Glutamatergic neuron (in vitro differentiated cells): ENCODE measurements at regions not wholly inside any gene's neighbourhood (a gene's known extent, or its start where the extent isn't known, plus 50 kb on each side); places are given as distances from the start of the nearest gene placed in this dataset.

Experiments
- DNase-seq: peaks from one replicate; pipeline ENCODE4 v3.0.0; 2022
- H3K27ac Mint-ChIP-seq: one replicate; pipeline ENCODE4 v1.8.0; 2020; ENCODE audit warnings: mild to moderate bottlenecking, mixed read lengths, inconsistent platforms; ENCODE audit not compliant: unreplicated experiment
- H3K27me3 Mint-ChIP-seq: one replicate; pipeline ENCODE4 v1.8.0; 2020; ENCODE audit warnings: mild to moderate bottlenecking, moderate library complexity, mixed read lengths, inconsistent platforms; ENCODE audit not compliant: unreplicated experiment
- H3K36me3 Mint-ChIP-seq: one replicate; pipeline ENCODE4 v1.8.0; 2020; ENCODE audit warnings: mild to moderate bottlenecking, mixed read lengths, inconsistent platforms; ENCODE audit not compliant: unreplicated experiment
- H3K4me1 Mint-ChIP-seq: one replicate; pipeline ENCODE4 v1.8.0; 2020; ENCODE audit warnings: mild to moderate bottlenecking, low read depth, mixed read lengths, inconsistent platforms; ENCODE audit not compliant: unreplicated experiment
- H3K4me3 Mint-ChIP-seq: one replicate; pipeline ENCODE4 v1.8.0; 2020; ENCODE audit warnings: mild to moderate bottlenecking, mixed read lengths, inconsistent platforms; ENCODE audit not compliant: unreplicated experiment
- H3K9me3 Mint-ChIP-seq: one replicate; pipeline ENCODE4 v1.8.0; 2020; ENCODE audit warnings: mild to moderate bottlenecking, moderate library complexity, mixed read lengths, inconsistent platforms; ENCODE audit not compliant: unreplicated experiment
- TF ChIP-seq, protein P1 (sequence below): fragments of 200-600 bp; sonication (generic); IDR thresholded peaks from one replicate; pipeline ENCODE4 v1.5.0; 2021; ENCODE audit not compliant: partially characterized antibody, unreplicated experiment

GRCh38 chr13:33730147-33730546, 87.8 kb upstream of the RFC3 start:
- Mint-ChIP-seq H3K4me3 (no peak overlapping the region), H3K36me3 (no peaks in the 10 kb centered on the region), H3K4me1 (no peaks in the 10 kb centered on the region), H3K27ac (no peak overlapping the region), H3K27me3 (no peaks in the 10 kb centered on the region), H3K9me3 (peaks cover 2% of the 10 kb centered on the region)
- TF ChIP-seq, protein P1, sequence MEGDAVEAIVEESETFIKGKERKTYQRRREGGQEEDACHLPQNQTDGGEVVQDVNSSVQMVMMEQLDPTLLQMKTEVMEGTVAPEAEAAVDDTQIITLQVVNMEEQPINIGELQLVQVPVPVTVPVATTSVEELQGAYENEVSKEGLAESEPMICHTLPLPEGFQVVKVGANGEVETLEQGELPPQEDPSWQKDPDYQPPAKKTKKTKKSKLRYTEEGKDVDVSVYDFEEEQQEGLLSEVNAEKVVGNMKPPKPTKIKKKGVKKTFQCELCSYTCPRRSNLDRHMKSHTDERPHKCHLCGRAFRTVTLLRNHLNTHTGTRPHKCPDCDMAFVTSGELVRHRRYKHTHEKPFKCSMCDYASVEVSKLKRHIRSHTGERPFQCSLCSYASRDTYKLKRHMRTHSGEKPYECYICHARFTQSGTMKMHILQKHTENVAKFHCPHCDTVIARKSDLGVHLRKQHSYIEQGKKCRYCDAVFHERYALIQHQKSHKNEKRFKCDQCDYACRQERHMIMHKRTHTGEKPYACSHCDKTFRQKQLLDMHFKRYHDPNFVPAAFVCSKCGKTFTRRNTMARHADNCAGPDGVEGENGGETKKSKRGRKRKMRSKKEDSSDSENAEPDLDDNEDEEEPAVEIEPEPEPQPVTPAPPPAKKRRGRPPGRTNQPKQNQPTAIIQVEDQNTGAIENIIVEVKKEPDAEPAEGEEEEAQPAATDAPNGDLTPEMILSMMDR, result no peak
- DNase-seq, result no peak

DNA sequence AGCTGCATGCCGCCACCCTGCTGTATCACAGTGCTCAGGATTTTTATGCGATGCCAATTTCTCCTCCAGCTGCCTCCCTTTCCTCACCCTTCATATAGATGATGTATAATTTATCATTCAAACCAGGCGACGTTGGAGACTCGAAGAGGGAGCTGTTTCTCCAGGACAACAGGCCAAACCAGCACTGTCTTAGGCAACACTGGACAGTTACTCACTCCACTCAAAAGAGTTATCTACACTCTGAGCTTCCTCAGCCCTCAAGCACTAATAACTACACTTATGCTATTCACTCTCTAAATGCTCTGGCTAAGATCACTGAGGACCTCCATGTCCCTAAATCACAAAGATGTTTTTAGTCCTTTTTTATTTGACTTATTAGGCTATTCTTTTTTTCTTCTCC, 87.3 kb upstream of the RFC3 start:
- Mint-ChIP-seq H3K4me3 (no peak overlapping the region), H3K4me1 (no peaks in the 10 kb centered on the region), H3K27ac (no peak overlapping the region), H3K9me3 (peaks cover 2% of the 10 kb centered on the region), H3K36me3 (no peaks in the 10 kb centered on the region), H3K27me3 (no peaks in the 10 kb centered on the region)
- no peak for DNase-seq
- TF ChIP-seq, protein P1, result no peak

GRCh38 chr13:33735276-33735675, 82.7 kb upstream of the RFC3 start:
- no peak for DNase-seq
- no peaks in the 10 kb centered on the region for H3K36me3 Mint-ChIP-seq
- H3K27ac Mint-ChIP-seq, result no peak overlapping the region
- H3K9me3 Mint-ChIP-seq, result peaks cover 2% of the 10 kb centered on the region
- no peak overlapping the region for H3K4me3 Mint-ChIP-seq
- H3K27me3 Mint-ChIP-seq, result no peaks in the 10 kb centered on the region
- TF ChIP-seq, protein P1, result no peak
- H3K4me1 Mint-ChIP-seq, result no peaks in the 10 kb centered on the region

DNA sequence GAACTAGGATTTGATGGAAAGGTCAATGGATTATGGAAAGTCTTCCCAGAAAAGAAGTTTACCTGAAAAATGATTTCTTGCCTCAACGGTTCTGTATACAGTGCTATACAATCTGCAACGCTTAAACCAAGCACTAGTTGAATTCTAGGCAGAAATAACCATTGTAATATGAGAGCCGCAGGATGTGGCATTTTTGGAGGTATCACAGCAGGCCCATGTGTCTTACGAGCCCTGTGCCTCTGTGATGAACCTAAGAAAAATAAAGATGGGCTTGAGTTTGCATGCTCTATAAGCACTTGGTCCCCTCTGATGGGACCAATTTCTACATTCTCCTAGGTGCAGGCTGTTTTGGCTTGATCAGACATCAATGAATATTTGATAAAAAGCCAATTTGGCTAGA, 78.7 kb upstream of the RFC3 start:
- H3K4me3 Mint-ChIP-seq, result no peak overlapping the region
- H3K27me3 Mint-ChIP-seq, result no peaks in the 10 kb centered on the region
- TF ChIP-seq, protein P1, result no peak
- no peak overlapping the region for H3K27ac Mint-ChIP-seq
- H3K36me3 Mint-ChIP-seq, result no peaks in the 10 kb centered on the region
- DNase-seq, result no peak
- peaks cover 1% of the 10 kb centered on the region for H3K9me3 Mint-ChIP-seq
- H3K4me1 Mint-ChIP-seq, result no peaks in the 10 kb centered on the region

- Mint-ChIP-seq H3K4me1 (no peaks in the 10 kb centered on the region), H3K4me3 (no peak overlapping the region), H3K36me3 (no peaks in the 10 kb centered on the region), H3K27ac (no peak overlapping the region), H3K27me3 (no peaks in the 10 kb centered on the region), H3K9me3 (no peaks in the 10 kb centered on the region)
- no peak for DNase-seq
- TF ChIP-seq, protein P1, result no peak
These were observed 77.8 kb upstream of the RFC3 start for GRCh38 chr13:33740134-33740538.
